ENCODE measurements at regions not wholly inside any gene's neighbourhood (a gene's known extent, or its start where the extent isn't known, plus 50 kb on each side); places are given as distances from the start of the nearest gene placed in this dataset.
A peak's percentile ranks its signal among the peaks of the same experiment; 100 is the strongest.

GRCh38 chr11:119983240-119983732 lies 154.6 kb downstream of the TRIM29 start:
- no peak for DNase-seq (ENCODE audit: low spot score)

DNA sequence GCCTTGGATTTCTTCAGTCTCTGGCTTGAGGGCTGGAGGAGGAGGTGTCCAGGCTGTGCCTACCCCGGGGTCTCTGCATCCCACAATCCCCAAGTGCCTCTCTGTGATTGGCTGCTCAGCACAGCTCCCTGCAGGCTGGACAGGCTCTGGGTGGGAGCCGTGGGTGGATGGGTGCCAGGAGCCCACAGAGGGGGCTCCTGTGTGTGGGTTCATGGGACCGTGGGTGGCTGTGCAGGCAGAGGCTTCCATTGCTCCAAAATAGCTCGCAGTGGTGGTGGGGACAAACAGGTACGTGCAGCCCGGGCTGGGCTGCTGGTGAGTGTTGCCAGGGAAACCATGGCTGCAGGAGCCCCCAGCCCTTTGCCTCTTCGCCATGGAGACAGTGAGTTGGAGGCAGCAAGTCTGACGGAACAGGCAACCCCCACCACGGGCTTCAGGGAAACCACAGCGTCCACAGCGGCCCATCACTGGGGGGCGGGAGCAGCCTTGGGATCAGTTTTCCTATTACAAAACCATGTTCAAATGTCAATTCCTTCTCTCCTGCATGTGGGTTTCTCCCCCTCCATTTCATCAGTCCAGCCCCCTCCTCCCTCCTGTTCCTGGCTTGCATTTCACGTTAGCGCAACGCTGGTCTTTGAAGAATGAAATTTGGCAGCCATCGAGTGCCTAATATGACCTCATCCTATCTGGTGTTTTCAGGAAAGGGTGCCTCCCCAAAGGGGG lies 155.2 kb downstream of the TRIM29 start:
- DNase-seq (ENCODE audit: low spot score), result peak; percentile 54

- DNase-seq (ENCODE audit: low spot score), result no peak
Observed at GRCh38 chr11:119980431-119980830, 157.5 kb downstream of the TRIM29 start.

- no peak for DNase-seq (ENCODE audit: low spot score)
Observed at GRCh38 chr11:119979701-119980100, 158.2 kb downstream of the TRIM29 start.

DNA sequence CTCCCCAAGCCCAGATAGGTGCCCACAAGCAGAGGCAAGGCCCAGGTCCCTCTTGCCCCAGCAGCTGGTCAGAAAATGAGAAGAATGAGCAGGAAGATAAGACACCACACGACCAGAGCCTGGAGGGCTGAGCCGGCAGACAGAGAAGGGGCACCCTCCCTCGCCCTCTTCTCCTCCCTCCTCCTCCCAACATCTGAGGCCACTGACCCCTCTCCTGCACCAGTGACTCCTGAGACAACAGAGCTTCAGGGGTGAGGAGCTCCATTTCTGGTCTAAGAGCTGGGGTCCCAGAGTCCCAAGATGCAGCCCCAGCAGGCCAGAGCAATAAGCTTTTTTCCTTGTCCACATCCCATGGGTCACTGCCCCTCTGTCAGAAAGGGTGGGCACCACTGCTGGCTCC lies 159.2 kb downstream of the TRIM29 start:
- DNase-seq (ENCODE audit: low spot score), result no peak

DNA sequence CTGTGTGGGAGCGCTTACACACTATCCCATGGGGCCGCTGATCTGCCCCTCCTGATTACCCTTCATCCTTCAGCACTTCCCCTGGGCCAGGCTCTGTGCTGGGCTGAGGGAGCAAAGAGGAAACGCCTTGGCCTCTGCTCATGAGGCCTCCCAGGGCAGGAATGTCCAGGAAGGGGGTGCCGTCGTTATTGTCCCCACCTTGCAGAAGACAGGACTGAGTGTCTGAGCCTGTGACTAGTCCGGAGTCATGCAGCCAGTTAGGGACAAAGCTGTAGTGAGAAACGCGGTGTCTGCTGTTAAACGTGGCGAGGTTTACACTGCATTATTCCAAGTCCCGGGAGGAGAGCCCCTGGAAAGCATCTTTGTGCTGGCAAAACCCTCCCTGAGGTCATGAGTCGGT lies 160.0 kb downstream of the TRIM29 start:
- DNase-seq (ENCODE audit: low spot score), result no peak

- DNase-seq (ENCODE audit: low spot score), result no peak
Observed at GRCh38 chr11:119977561-119977860, 160.4 kb downstream of the TRIM29 start.

DNA sequence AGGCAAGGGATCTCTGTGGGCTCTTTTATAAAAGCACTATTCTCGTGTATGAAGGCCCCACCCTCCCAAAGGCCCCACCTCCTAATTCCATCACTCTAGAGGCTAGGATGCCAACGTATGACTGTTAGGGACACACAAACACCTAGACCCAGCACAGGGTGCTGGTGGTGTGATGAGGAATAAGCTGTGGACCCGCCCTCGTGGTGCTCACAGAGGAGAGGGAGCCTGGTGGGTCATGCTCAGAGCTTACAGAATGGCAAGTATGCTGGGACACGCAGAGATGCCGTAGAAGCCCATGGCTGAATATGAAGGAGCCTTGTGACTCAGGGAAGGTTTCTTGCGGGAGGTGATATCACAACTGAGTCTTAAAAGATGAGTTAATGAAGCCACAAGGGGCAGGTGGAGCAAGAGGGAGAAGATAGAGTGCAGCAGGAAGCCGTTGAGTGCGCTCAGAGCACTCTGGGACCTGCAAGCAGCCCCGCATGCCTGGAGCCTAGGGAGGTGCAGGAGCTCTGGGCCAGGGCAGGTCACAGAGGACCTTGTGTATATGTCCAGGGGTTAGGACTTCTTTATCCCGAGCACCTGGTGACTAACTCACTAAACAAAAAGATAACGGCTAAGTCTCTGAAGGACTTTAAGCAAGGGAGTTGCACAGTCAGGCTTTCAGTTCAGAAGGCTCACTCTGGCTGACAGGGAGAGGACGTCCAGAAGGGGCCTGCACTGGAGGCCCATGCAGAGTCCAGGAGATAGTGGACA lies 160.9 kb downstream of the TRIM29 start:
- no peak for DNase-seq (ENCODE audit: low spot score)

GRCh38 chr11:119975561-119976152 lies 162.3 kb downstream of the TRIM29 start:
- DNase-seq (ENCODE audit: low spot score), result no peak

- DNase-seq (ENCODE audit: low spot score), result no peak
Observed at GRCh38 chr11:119974467-119974866, 163.4 kb downstream of the TRIM29 start.

- no peak for DNase-seq (ENCODE audit: low spot score)
Observed at GRCh38 chr11:119974051-119974450, 163.9 kb downstream of the TRIM29 start.

- DNase-seq (ENCODE audit: low spot score), result no peak
Observed at GRCh38 chr11:119972281-119972680, 165.6 kb downstream of the TRIM29 start.

DNA sequence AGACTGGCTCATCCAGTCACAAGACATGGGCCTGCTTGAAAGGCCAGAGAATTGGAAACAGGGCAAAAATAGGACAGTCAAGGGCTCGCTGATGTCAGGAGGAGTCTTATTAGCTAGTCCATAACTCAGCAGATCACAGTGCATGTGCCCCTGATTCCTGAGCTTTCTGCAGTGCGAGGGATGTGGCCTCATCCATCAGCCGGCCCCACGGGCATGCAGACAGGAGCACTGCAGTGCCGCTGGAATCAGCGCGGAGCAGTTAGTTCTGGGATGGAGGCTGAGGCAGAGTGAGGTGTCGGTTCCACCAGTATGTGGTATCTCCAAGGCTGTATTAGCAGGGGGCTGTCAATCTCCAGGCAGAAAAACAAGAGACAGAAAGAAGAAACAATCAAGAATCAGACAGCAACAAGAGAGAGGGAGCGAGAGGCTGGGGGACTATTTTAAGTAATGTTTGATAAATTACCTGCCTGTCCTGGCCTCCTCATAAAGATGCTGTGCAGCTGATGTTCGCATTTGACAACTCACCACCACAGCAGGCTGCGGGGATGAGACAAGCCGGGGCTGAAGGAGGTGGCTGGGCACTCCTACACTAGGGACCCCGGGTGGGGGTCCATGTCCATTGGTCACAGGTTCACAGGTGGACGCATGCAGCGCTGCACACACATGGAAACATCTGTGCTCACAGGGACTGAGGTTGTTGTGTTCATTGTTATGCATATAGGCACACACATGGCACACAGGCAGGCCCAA lies 167.2 kb downstream of the TRIM29 start:
- DNase-seq (ENCODE audit: low spot score), result no peak

GRCh38 chr11:119964136-119965025 lies 173.5 kb downstream of the TRIM29 start:
- no peak for DNase-seq (ENCODE audit: low spot score)

DNA sequence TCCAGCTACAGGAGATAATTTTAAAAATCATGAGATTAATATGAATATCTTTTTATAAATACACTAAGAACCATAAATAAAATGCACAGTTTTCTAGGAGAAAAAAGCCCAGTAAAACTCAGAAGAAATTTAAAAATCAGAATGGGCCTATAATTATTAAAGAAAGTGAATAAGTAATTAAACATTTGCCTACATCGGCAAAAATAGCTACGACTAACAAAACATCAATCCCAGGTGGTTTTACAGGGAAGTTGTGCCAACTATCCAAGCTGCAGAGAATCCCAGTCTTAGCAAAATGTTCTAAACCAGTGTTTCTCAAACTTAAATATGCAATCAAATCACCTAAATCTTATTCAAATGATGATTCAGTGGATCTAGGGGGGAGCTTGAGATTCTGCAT lies 180.0 kb downstream of the TRIM29 start:
- DNase-seq (ENCODE audit: low spot score), result no peak

- no peak for DNase-seq (ENCODE audit: low spot score)
Observed at GRCh38 chr11:119952441-119952840, 185.5 kb downstream of the TRIM29 start.

GRCh38 chr11:119943298-119943655 lies 194.6 kb downstream of the TRIM29 start:
- no peak for DNase-seq (ENCODE audit: low spot score)

DNA sequence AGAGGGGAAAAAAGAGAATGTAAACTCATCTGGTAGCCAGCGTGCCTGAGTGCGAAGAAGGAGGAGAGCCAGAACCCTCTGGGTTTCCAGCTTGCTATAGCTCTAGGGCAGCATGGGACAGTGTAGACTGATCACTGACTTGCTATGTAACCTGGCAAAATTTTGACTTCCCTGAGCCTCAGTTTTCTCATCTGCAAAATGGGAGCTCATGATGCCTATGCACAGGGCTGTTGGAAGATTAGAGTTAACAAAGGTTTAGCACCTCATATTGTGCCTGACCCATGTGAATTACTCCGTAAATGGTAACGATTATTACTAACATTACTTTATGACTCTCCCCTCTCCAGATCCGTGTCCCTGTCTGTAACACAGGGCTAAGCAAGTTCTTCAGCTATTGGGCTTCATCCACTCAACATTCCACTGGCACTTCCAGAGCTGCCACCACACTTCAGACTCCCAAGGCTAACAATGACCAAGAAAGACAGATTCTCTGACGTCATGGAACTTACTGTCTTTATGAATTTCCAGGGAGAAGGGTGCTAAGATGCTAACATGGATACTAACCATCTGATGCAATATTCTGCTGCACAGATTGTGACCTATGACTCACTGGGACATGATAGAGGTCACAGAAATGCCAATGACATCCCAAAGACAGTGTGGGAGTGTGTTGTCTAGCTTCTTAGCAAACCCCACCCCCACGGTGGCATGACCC lies 195.2 kb downstream of the TRIM29 start:
- no peak for DNase-seq (ENCODE audit: low spot score)

DNA sequence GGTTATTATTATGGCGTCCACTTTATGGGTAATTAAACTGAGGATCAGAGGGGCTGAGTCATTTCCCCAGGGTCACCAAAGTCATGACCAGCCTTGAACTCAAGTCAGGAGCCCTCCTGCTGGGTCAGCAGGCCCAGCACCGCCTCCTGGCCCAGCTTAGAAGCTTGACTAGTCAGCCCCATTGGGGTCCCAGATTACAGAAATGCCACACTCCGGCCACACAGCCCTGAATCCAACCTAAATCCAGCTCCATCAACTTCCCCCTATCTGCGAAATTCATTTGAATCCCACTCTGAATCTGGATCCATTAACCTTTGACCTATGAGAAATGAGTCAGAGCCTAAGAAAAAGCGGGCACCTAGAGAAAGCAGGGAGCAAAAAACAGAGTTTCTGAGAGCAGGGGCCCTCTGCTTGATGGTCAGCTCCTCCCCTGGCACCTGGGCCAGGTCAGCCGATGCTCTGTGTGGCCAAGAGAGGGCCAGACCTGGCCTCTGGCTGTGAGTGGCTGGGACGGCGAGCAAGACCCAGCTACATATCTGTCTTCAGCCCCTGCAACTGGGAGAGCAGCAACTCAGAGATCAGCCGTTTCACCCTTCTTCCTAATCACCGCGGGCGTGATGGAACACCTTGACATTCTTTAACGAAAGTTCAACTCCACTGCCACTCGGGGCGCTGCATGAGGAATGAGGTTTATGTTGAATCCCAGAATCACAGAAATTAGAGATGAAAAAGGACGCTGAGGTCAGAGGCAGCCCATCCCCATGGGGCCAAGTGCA lies 196.1 kb downstream of the TRIM29 start:
- DNase-seq (ENCODE audit: low spot score), result no peak

DNA sequence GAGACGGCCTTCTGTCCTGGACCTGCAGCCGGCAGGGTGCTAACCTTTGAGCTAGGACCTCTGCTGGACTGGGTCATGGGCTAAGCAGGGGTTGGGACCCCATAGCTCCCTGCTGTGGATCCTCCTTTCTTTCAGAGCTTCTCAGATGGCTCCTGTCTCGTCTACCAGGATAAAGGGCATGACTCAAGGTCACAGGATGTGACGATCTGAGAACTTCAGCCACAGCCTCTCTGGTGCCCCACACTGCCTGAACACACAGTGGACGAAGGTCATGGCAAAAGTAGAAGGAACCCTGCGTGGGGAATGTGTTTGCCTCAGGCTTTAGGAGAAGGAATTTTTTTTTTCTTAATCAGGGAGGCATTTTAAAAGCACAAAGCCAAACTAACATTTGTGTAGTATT lies 196.7 kb downstream of the TRIM29 start:
- DNase-seq (ENCODE audit: low spot score), result no peak

Measured in ureter (tissue), 1 donor.